Loucy (cell line): ENCODE measurements at regions not wholly inside any gene's neighbourhood (a gene's known extent, or its start where the extent isn't known, plus 50 kb on each side); places are given as distances from the start of the nearest gene placed in this dataset.

Source experiments
- EZH2phosphoT487 ChIP-seq: fragments of 200-600 bp; IDR thresholded peaks from 2 replicates; pipeline ENCODE4 v1.6.1; 2018; ENCODE audit warnings: antibody characterized with exemption, mild to moderate bottlenecking, moderate library complexity, borderline replicate concordance
- TF ChIP-seq, protein P1 (sequence below): fragments of 200-600 bp; sonication (generic); conservative IDR thresholded peaks from 2 replicates; pipeline ENCODE4 v1.5.1; 2014; ENCODE audit warnings: mild to moderate bottlenecking, antibody characterized with exemption, low read length

DNA sequence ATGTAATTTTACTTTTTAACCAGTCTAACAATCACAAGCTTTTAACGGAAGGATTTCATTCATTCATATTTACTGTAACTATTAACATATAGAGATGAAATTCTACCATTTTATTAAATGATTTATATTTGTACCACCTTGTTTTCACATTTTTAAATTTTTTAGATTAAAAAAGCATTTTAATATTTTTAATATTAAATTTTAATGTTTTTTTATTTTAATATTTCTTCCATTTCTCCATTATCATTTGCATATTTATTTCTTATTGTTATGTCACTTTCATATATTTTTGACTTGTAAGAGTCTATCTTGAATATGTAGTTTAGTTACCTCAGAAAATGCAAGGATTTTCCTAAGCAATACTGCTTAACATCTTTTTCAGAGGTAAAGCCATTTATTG lies 1034.0 kb upstream of the PTPRD start:
- TF ChIP-seq, protein P1, sequence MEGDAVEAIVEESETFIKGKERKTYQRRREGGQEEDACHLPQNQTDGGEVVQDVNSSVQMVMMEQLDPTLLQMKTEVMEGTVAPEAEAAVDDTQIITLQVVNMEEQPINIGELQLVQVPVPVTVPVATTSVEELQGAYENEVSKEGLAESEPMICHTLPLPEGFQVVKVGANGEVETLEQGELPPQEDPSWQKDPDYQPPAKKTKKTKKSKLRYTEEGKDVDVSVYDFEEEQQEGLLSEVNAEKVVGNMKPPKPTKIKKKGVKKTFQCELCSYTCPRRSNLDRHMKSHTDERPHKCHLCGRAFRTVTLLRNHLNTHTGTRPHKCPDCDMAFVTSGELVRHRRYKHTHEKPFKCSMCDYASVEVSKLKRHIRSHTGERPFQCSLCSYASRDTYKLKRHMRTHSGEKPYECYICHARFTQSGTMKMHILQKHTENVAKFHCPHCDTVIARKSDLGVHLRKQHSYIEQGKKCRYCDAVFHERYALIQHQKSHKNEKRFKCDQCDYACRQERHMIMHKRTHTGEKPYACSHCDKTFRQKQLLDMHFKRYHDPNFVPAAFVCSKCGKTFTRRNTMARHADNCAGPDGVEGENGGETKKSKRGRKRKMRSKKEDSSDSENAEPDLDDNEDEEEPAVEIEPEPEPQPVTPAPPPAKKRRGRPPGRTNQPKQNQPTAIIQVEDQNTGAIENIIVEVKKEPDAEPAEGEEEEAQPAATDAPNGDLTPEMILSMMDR: no peak
- TF ChIP-seq EZH2phosphoT487: no peak
